ENCODE measurements at regions not wholly inside any gene's neighbourhood (a gene's known extent, or its start where the extent isn't known, plus 50 kb on each side); places are given as distances from the start of the nearest gene placed in this dataset.

DNA sequence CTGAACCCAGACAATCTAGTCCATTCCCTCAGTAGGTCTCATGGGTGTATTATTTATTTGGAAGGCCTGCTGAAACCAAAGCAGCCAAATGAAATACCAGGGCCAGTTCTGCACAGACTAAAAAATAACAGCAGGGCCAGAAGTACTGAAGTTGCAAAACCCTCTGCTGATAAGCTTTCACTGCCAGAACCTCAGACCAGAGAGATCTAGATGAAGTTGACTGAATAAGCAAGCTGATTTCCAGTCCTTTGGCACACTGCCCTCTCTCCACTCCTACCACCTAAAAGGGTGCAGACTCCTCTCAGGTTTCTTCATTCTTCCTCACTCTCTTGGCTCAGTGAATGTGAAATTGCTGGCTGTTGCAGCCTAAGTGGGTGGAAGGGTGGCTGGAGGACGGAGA lies 276.7 kb upstream of the KLF3 start:
- TF ChIP-seq, protein P1, sequence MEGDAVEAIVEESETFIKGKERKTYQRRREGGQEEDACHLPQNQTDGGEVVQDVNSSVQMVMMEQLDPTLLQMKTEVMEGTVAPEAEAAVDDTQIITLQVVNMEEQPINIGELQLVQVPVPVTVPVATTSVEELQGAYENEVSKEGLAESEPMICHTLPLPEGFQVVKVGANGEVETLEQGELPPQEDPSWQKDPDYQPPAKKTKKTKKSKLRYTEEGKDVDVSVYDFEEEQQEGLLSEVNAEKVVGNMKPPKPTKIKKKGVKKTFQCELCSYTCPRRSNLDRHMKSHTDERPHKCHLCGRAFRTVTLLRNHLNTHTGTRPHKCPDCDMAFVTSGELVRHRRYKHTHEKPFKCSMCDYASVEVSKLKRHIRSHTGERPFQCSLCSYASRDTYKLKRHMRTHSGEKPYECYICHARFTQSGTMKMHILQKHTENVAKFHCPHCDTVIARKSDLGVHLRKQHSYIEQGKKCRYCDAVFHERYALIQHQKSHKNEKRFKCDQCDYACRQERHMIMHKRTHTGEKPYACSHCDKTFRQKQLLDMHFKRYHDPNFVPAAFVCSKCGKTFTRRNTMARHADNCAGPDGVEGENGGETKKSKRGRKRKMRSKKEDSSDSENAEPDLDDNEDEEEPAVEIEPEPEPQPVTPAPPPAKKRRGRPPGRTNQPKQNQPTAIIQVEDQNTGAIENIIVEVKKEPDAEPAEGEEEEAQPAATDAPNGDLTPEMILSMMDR (IDR thresholded peaks at IDR 0.05; ENCODE audit: insufficient read depth, low read length) = no peak
- TF ChIP-seq, protein P2, sequence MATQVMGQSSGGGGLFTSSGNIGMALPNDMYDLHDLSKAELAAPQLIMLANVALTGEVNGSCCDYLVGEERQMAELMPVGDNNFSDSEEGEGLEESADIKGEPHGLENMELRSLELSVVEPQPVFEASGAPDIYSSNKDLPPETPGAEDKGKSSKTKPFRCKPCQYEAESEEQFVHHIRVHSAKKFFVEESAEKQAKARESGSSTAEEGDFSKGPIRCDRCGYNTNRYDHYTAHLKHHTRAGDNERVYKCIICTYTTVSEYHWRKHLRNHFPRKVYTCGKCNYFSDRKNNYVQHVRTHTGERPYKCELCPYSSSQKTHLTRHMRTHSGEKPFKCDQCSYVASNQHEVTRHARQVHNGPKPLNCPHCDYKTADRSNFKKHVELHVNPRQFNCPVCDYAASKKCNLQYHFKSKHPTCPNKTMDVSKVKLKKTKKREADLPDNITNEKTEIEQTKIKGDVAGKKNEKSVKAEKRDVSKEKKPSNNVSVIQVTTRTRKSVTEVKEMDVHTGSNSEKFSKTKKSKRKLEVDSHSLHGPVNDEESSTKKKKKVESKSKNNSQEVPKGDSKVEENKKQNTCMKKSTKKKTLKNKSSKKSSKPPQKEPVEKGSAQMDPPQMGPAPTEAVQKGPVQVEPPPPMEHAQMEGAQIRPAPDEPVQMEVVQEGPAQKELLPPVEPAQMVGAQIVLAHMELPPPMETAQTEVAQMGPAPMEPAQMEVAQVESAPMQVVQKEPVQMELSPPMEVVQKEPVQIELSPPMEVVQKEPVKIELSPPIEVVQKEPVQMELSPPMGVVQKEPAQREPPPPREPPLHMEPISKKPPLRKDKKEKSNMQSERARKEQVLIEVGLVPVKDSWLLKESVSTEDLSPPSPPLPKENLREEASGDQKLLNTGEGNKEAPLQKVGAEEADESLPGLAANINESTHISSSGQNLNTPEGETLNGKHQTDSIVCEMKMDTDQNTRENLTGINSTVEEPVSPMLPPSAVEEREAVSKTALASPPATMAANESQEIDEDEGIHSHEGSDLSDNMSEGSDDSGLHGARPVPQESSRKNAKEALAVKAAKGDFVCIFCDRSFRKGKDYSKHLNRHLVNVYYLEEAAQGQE (IDR thresholded peaks at IDR 0.05; ENCODE audit: insufficient replicate concordance, low read depth) = no peak

Data from HL-60 (cell line).